GM21528 (cell line): ENCODE measurements at regions not wholly inside any gene's neighbourhood (a gene's known extent, or its start where the extent isn't known, plus 50 kb on each side); places are given as distances from the start of the nearest gene placed in this dataset.

Source experiments
- ATAC-seq: cut with Tn5 transposase; IDR thresholded peaks from one replicate; pipeline ENCODE4 v1.9.1; 2021; ENCODE audit warnings: mild to moderate bottlenecking, moderate library complexity; ENCODE audit not compliant: unreplicated experiment, low FRiP score

- ATAC-seq, result no peak
Observed at GRCh38 chr1:219478811-219479210, 134.1 kb downstream of the ZC3H11B start.

DNA sequence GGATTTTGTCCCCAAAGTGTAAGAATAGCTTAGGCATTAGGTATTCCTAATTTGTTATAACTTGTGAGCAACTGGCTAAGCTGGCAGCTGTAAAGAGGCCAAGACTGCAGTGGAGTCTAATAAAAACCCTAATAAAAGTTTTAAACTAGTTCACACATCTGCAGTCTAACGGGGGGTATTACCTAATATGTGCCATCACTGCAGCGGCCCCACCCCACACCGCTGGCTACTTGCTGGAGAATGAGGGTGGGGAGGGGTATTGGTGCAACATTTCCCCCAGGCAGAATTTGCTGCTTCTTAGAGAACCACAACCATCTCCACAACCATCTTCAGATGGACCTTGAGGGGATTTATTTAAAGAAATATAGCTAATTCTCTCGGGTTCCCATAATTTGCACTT, 135.0 kb downstream of the ZC3H11B start:
- no peak for ATAC-seq

DNA sequence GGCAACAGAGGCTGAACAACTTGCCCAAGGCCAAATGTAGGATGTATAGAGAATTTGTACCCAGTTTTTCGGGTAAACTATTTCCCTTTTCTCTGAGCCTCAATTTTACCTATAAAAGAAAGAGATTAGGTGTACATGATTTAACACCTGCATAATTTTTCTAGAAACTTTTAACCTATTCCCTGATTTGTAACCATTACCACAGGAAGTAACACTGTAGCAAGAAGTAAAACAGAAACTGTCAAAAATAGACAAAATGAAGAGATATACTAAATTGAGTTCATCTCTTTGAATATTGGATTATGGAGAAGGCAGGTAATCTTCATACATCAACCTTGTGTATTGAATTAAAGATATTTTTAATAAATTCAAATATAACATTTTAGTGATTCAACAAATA, 136.2 kb downstream of the ZC3H11B start:
- peak; percentile 42 for ATAC-seq

DNA sequence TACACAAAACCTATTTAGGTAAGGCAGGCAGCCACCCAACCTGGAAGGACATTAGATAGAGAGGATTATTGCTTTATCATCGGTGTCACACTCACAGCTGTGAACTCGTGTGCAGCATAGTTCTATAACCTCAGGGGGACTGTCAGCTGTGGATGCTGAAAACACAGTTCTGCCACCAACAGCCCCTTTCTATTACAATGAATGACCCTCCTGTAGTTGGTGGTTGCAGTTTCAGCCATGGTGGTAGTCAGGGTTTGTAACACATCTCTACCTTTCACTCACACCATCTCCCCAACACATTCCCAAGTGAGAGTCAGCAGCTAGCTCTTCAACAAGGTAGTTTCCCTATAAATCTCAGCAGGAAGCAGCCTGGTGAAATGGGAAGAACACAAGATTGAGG, 136.8 kb downstream of the ZC3H11B start:
- ATAC-seq, result peak; percentile 85

GRCh38 chr1:219472596-219472995, 140.3 kb downstream of the ZC3H11B start:
- no peak for ATAC-seq

GRCh38 chr1:219467524-219467923, 145.4 kb downstream of the ZC3H11B start:
- no peak for ATAC-seq

DNA sequence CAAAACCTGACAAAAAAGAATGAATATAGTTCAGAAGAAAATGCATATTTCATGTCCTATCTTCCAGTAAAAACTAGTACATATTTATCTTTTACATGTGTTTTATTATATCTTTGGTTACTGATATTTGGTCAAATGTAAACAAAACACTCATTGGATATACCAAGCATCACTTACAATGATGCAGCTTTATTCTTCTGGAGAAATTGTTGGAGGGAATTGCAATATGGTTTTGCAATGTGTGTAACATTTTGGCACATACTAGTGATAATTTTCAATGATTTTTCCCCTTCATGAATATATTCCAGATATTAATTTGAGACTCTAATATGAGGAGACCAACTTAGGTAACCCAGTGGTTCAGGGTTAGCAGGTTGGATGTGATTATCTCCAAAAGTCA, 146.1 kb downstream of the ZC3H11B start:
- no peak for ATAC-seq

- ATAC-seq, result peak; percentile 52
Observed at GRCh38 chr1:219465212-219466093, 147.5 kb downstream of the ZC3H11B start.

DNA sequence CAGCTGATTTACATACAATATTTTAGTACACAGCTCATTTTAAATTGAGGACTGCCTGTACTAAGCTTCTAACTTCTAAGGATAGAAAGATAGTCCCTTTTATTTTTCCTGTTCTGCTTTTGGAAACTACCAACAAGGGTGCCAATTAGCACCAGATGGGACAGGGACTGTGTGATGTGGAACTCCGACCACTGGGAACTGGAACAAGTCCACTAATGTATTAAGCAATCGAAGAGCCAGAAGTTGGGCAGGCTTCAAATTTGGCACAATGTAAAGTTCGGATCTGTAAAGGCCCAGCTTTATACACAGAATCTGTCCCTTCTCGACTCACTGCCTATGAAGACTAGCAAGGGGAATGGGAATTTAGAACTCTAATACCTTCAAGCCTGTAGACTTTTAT, 149.3 kb downstream of the ZC3H11B start:
- ATAC-seq, result no peak

DNA sequence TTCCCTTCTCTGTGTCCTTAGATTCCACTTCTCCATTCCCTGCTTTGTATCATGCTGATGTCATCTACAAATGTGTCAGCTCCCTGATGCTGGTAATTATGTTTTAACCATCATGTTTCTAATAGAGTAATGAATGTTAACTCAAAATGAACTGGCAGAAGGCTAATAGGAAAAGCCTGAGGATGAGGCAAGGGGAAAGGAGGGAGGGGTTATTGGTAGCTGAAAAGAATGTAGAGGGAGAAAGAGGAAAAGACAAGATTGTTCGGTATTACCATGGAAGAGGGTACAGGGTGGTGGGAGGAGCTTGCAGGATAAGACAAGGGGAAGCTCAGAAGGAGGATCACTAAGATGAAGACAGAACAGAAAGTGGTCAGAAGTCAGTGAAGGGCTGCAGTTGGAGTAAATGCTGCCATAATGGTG, 150.9 kb downstream of the ZC3H11B start:
- no peak for ATAC-seq

- ATAC-seq, result peak; percentile 86
Observed at GRCh38 chr1:219460896-219461815, 151.7 kb downstream of the ZC3H11B start.

GRCh38 chr1:219460081-219460895, 152.6 kb downstream of the ZC3H11B start:
- ATAC-seq, result peak; percentile 30

DNA sequence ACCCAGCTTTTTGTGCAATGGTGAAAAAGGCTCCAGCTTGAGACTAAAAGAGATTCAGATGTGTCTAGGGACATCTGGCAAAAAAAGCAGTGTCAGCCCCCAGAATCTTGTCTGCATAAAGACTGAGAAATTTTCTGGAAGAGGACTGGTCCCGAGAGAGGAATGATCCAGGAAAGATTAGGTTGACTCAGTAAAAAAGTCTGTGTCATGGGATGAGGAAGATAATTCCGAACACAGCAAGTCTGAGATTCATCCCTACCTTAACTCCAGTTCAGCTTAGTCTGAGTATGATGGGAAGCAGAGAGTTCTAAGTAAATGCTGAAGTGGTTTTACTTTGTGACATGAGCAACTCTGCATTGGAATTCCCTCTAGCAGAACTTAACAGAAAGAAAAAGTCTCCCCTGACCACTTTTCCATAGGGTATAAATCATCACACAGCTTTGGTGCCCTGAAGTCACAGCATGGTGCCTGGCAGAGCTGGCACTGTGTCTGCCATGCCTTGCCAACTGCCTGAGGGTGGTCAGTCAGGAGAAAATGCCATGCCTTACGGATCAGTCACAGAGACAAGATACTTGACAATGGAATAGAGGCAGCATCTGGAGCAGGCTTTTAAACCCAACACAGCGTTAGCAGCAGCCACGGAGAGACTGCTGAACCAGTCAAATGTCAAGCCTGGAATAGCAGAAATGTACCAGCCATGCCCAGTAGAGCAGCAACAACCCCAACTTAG, 153.4 kb downstream of the ZC3H11B start:
- no peak for ATAC-seq

- ATAC-seq, result no peak
Observed at GRCh38 chr1:219446288-219446687, 166.6 kb downstream of the ZC3H11B start.

- ATAC-seq, result no peak
Observed at GRCh38 chr1:219445864-219446263, 167.0 kb downstream of the ZC3H11B start.

DNA sequence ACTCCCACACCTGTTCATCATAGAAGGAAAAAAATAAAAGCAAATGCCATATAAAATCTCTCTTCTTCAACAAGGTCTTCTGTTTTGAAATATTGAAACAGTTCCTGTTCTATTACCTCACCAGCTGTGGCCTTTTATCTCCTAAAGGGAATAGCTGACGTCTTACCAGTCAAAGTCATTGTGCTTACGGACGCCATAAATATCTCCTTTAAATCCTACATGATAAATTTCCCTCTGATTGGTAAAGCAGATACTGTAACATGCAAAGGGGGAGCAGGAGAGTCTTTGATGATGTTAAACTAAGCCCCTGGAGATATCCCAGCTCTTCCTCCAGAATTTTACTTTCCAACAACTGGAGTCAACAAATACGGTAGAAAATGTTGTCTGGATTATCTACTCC, 168.4 kb downstream of the ZC3H11B start:
- ATAC-seq, result no peak

- no peak for ATAC-seq
Observed at GRCh38 chr1:219443763-219444162, 169.1 kb downstream of the ZC3H11B start.

DNA sequence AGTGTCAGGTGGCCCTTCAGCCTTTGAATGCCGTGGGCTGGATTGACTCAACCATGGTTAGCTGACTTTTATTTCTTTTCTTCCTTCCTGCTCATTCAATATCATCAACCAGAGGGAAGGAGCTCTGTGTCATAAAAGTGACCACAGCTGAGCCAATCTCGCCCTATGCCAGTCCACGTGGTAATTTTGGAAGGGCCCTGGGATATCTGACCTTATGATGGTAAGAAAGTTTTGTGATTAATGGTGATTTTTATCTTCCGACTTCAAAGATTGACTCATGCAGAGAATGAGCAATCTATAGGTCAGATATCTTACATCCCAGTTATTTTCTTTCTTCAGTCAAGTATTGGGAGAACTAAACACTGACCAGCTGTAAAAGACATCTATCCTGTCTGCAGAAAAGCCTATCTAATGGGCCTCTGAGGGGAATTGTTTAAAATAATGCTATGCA, 170.3 kb downstream of the ZC3H11B start:
- no peak for ATAC-seq

DNA sequence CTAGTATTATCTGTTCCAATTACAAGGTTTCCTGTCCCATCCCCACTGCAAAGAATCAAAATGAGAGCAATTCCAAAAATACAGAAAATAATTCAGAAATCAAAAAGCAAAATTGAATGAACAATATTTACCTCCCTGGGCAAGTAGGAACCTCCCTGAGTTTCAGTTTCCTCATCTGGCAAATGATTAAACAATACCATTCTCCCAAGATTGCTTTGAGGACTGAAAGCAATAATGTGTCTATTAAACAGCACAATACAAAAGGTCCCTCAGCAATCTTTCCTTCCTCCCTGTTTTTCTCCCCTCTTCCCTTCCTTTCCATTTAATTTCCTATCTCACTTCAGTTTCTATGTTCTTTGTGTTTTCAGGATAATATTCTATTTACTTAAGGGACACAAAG, 171.0 kb downstream of the ZC3H11B start:
- ATAC-seq, result no peak

- ATAC-seq, result no peak
Observed at GRCh38 chr1:219439376-219439775, 173.5 kb downstream of the ZC3H11B start.
